Transverse colon (tissue), 4 donors: ENCODE measurements at regions not wholly inside any gene's neighbourhood (a gene's known extent, or its start where the extent isn't known, plus 50 kb on each side); places are given as distances from the start of the nearest gene placed in this dataset.

ENCODE experiments used
- DNase-seq: peaks from one replicate; pipeline ENCODE4 v3.0.0-alpha.2; 2019
- H3K27ac ChIP-seq, 4 donors: fragments of 200-600 bp; sonication (generic); 2 replicates each; pipeline ENCODE4 v1.5.1; 2016 to 2018; ENCODE audit warnings: inconsistent platforms in 4 of 4
- H3K27me3 ChIP-seq: fragments of 200-600 bp; sonication (generic); 2 replicates; pipeline ENCODE4 v1.5.1; 2017; ENCODE audit warnings: inconsistent platforms
- H3K36me3 ChIP-seq, 4 donors: fragments of 200-600 bp; sonication (generic); 2 replicates each; pipeline ENCODE4 v1.5.1; 2017 to 2019; ENCODE audit warnings: inconsistent platforms in 4 of 4
- H3K4me1 ChIP-seq, 4 donors: fragments of 200-600 bp; sonication (generic); 2 replicates each; pipeline ENCODE4 v1.5.1; 2017 to 2020; ENCODE audit warnings: inconsistent platforms in 4 of 4
- H3K4me3 ChIP-seq, 4 donors: fragments of 200-600 bp; sonication (generic); 1 replicate in 1 of 4; 2 replicates in 3 of 4; pipeline versions ENCODE4 v1.5.1 to v1.6.1; 2017 to 2019; ENCODE audit warnings: inconsistent platforms in 4 of 4
- H3K9me3 ChIP-seq, 2 donors: fragments of 200-600 bp; sonication (generic); 2 replicates each; pipeline ENCODE4 v1.5.1; 2017 to 2019; ENCODE audit warnings: inconsistent platforms in 2 of 2
- EP300 ChIP-seq: sonication (generic); formaldehyde crosslinking; IDR thresholded peaks from one replicate; pipeline ENCODE4 v1.6.1; 2017; ENCODE audit warnings: antibody characterized with exemption, low read depth
- POLR2A ChIP-seq: fragments of 450-650 bp; IDR thresholded peaks from one replicate; pipeline ENCODE4 v1.6.1; 2016; ENCODE audit warnings: antibody characterized with exemption, mild to moderate bottlenecking, moderate library complexity
- POLR2AphosphoS5 ChIP-seq, 3 donors: sonication (generic); formaldehyde crosslinking; IDR thresholded peaks; one replicate each; pipeline ENCODE4 v1.6.1; 2016; ENCODE audit warnings: antibody characterized with exemption in 3 of 3
- WGBS, 2 donors: methylation state at CpG; one replicate each; pipeline ENCODE4 v1.1.5; 2018; ENCODE audit warnings: low coverage in 1 of 2; 5-methylcytosine and 5-hydroxymethylcytosine counted together
- in situ Hi-C, 4 donors: fragments of 200-750 bp; cut with MboI; loops; one replicate each; pipeline versions ENCODE4 v1.15.0 to v1.15.1; 2017; ENCODE audit warnings: low sequenced_read_pairs in 3 of 4, low pct_ligation_motif_present in 1 of 4, low pct_unique_long_range_greater_than_20kb in 1 of 4
- intact Hi-C: fragments of 100-400 bp; cut with DNase I; formaldehyde crosslinking; loops from one replicate; pipeline ENCODE4 v1.15.1; 2023; ENCODE audit warnings: low total_unique reads
- TF ChIP-seq, protein P1 (sequence below), 5 experiments: fragments of 200-600 bp in 3 of 5; fragments of 450-650 bp in 2 of 5; sonication (generic) in 3 of 5; IDR thresholded peaks; 1 replicate in 2 of 5; 2 replicates in 3 of 5; pipeline ENCODE4 v1.5.1; 2016 to 2017; ENCODE audit warnings: antibody characterized with exemption in 5 of 5, inconsistent platforms in 3 of 5, mild to moderate bottlenecking in 2 of 5, moderate library complexity in 1 of 5

DNA sequence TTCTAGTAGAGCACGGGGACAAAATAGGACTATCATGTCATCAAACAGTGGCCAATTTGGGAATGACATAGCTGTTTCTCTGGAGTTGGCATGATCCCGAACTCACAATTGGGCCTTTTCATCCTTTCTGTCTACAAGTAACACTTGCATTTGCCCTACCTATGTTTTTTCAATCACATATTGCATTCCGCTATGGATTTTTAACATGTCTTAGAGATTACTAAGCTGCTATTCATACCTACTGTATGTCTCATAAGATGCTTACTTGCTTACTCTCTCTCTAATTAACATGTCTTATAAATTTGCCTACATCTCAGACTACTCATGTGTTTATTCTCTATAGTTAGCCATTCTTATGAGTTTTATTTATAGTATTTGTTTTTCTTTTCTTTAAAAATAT lies 341.2 kb upstream of the CTNND2 start:
- Histone ChIP-seq H3K4me1 (no peaks in the 10 kb centered on the region), H3K27me3 (no peaks in the 10 kb centered on the region), H3K27ac (no peak overlapping the region), H3K4me3 (no peak overlapping the region), H3K9me3 (no peaks in the 10 kb centered on the region), H3K36me3 (no peaks in the 10 kb centered on the region)
- 83 to 86% methylated on average over 3 of the region's 3 CpGs for WGBS, 2 donors
- in situ Hi-C loops (no loop called here), intact Hi-C loops (no loop called here)
- DNase-seq: no peak
- TF ChIP-seq POLR2A: no peak
- TF ChIP-seq POLR2AphosphoS5 (IDR thresholded peaks at IDR 0.05): no peak
- TF ChIP-seq, protein P1, sequence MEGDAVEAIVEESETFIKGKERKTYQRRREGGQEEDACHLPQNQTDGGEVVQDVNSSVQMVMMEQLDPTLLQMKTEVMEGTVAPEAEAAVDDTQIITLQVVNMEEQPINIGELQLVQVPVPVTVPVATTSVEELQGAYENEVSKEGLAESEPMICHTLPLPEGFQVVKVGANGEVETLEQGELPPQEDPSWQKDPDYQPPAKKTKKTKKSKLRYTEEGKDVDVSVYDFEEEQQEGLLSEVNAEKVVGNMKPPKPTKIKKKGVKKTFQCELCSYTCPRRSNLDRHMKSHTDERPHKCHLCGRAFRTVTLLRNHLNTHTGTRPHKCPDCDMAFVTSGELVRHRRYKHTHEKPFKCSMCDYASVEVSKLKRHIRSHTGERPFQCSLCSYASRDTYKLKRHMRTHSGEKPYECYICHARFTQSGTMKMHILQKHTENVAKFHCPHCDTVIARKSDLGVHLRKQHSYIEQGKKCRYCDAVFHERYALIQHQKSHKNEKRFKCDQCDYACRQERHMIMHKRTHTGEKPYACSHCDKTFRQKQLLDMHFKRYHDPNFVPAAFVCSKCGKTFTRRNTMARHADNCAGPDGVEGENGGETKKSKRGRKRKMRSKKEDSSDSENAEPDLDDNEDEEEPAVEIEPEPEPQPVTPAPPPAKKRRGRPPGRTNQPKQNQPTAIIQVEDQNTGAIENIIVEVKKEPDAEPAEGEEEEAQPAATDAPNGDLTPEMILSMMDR (IDR thresholded peaks at IDR 0.05): no peak
- no peak for TF ChIP-seq EP300

DNA sequence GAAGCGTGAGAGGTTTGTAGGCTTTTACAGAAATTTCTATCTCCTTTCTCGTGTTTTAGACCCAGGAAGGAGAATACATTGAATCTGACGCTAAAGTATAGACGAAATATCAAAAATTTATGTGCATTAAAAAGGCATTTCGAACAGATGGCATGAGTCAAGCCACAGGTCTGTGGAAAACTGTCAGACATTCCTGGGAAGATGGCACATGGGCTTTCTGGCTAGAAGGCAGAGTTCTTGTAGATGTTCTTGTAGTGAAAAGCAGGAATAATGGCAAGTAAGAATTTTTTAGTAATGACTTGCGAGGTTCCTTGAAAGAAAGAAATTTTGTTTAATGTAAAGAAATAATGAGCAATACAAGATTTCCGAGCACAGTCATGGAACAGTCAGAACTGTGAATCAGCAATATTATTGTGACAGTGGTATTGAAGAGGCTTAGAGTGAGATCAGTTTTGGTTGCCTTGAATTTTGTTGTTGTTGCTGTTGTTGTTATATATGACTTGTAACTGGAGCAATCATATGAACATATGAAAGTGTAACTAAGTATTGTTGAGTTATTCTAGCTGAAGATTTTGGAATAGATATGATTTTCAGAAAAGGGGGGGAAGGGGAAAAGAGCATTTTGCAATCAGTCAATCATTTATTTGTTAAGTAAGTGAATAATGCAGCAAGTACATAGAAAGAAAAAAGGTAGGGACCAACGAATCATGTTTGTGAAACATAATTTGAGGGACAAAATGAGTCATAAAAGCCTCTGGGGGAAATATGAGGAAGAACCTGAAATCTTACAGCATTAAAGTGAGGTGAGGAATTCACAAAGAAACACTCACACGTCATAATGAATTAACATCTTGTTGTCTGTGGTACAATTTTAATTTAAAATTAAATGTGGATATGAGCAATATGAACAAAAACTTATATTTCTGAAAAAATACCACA lies 339.0 kb upstream of the CTNND2 start:
- no peak for TF ChIP-seq EP300
- TF ChIP-seq POLR2AphosphoS5 (IDR thresholded peaks at IDR 0.05): no peak
- TF ChIP-seq, protein P1 (IDR thresholded peaks at IDR 0.05): no peak
- no peak for TF ChIP-seq POLR2A
- WGBS, 2 donors: 70% methylated on average over 9 of the region's 9 CpGs
- Histone ChIP-seq H3K27me3 (no peaks in the 10 kb centered on the region), H3K9me3 (no peaks in the 10 kb centered on the region), H3K4me3 (no peak overlapping the region), H3K27ac (no peak overlapping the region), H3K4me1 (no peaks in the 10 kb centered on the region), H3K36me3 (no peaks in the 10 kb centered on the region)
- intact Hi-C loops (no loop called here), in situ Hi-C loops (no loop called here)
- no peak for DNase-seq

DNA sequence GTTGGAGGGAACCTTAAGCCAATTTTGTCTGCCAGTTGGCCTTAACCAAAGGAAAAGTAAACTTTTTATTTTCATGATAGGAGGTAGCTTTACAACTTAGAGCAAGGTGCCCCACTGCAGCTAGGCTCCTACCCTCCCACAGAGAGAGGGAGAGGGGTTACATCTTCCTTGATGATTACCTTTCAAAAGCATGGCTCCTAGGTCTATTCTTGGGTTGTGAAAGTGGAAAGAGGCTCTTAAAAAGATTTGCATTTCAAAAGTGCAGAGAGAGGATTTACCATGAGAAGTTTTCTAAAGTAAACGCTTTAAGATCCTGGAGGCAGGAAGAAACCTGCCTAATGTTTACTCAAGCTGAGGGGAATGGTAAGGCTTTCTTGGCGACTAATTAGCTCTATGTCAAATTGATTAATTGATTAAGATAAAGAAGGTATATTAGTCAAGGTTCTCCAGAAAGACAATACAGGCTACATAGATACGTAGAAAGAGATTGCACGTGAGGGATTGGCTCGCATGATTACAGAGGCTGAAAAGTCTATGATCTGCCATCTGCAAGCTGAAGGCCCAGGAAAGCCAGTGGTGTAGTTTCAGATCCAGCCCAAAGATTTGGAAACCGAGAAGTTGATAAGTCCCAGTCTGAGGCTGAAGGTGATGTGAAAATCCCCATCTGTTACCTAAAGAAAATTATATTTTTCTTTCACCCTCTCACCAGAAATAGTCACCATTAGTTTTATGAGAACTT lies 333.8 kb upstream of the CTNND2 start:
- 38 to 48% methylated on average over 4 to 6 of the region's 6 CpGs for WGBS, 2 donors
- Histone ChIP-seq H3K36me3 (no peaks in the 10 kb centered on the region), H3K4me1 (no peaks in the 10 kb centered on the region), H3K9me3 (no peaks in the 10 kb centered on the region), H3K4me3 (no peak overlapping the region), H3K27me3 (no peaks in the 10 kb centered on the region), H3K27ac (no peak overlapping the region)
- TF ChIP-seq POLR2AphosphoS5 (IDR thresholded peaks at IDR 0.05): no peak
- TF ChIP-seq, protein P1 (IDR thresholded peaks at IDR 0.05): no peak
- no peak for TF ChIP-seq POLR2A
- no peak for TF ChIP-seq EP300
- in situ Hi-C loops (no loop called here), intact Hi-C loops (no loop called here)
- no peak for DNase-seq

- no peak for DNase-seq
- 79 to 82% methylated on average over 7 to 9 of the region's 9 CpGs for WGBS, 2 donors
- H3K27me3 ChIP-seq: no peaks in the 10 kb centered on the region
- intact Hi-C loops (no loop called here), in situ Hi-C loops (no loop called here)
- TF ChIP-seq, protein P1 (IDR thresholded peaks at IDR 0.05): no peak
- TF ChIP-seq EP300: no peak
- TF ChIP-seq POLR2AphosphoS5 (IDR thresholded peaks at IDR 0.05): no peak
- no peak for TF ChIP-seq POLR2A
- no peaks in the 10 kb centered on the region for H3K36me3 ChIP-seq
- H3K4me1 ChIP-seq: no peaks in the 10 kb centered on the region
- H3K27ac ChIP-seq: no peak overlapping the region
- no peak overlapping the region for H3K4me3 ChIP-seq
- H3K9me3 ChIP-seq: no peaks in the 10 kb centered on the region
Observed at GRCh38 chr5:12230659-12231058, 326.4 kb upstream of the CTNND2 start.
